HG03097 (cell line): ENCODE measurements at regions not wholly inside any gene's neighbourhood (a gene's known extent, or its start where the extent isn't known, plus 50 kb on each side); places are given as distances from the start of the nearest gene placed in this dataset.

Experiments
- ATAC-seq: cut with Tn5 transposase; IDR thresholded peaks from one replicate; pipeline ENCODE4 v1.9.1; 2021; ENCODE audit not compliant: unreplicated experiment, low FRiP score

GRCh38 chr6:11366183-11366933 lies 133.9 kb upstream of the NEDD9 start:
- ATAC-seq: no peak

- no peak for ATAC-seq
These were observed 132.5 kb upstream of the NEDD9 start for GRCh38 chr6:11364971-11365397.

- ATAC-seq: no peak
These were observed 131.6 kb upstream of the NEDD9 start for GRCh38 chr6:11363881-11364576.

- no peak for ATAC-seq
These were observed 130.1 kb upstream of the NEDD9 start for GRCh38 chr6:11362564-11362963.

GRCh38 chr6:11358904-11359830 lies 126.7 kb upstream of the NEDD9 start:
- ATAC-seq: no peak

GRCh38 chr6:11357285-11357684 lies 124.8 kb upstream of the NEDD9 start:
- no peak for ATAC-seq

GRCh38 chr6:11356404-11357155 lies 124.1 kb upstream of the NEDD9 start:
- no peak for ATAC-seq

- no peak for ATAC-seq
These were observed 121.5 kb upstream of the NEDD9 start for GRCh38 chr6:11353921-11354389.

GRCh38 chr6:11350294-11350693 lies 117.8 kb upstream of the NEDD9 start:
- ATAC-seq: no peak

- ATAC-seq: no peak
These were observed 117.4 kb upstream of the NEDD9 start for GRCh38 chr6:11349880-11350279.

- no peak for ATAC-seq
These were observed 114.0 kb upstream of the NEDD9 start for GRCh38 chr6:11346516-11346915.

- ATAC-seq: no peak
These were observed 113.1 kb upstream of the NEDD9 start for GRCh38 chr6:11345536-11345935.

- no peak for ATAC-seq
These were observed 111.7 kb upstream of the NEDD9 start for GRCh38 chr6:11343963-11344723.

GRCh38 chr6:11341867-11342266 lies 109.4 kb upstream of the NEDD9 start:
- ATAC-seq: no peak

- ATAC-seq: no peak
These were observed 108.8 kb upstream of the NEDD9 start for GRCh38 chr6:11341303-11341702.

GRCh38 chr6:11339380-11339779 lies 106.9 kb upstream of the NEDD9 start:
- no peak for ATAC-seq

GRCh38 chr6:11337306-11337705 lies 104.8 kb upstream of the NEDD9 start:
- no peak for ATAC-seq

GRCh38 chr6:11335826-11336225 lies 103.4 kb upstream of the NEDD9 start:
- ATAC-seq: no peak

GRCh38 chr6:11333132-11333849 lies 100.8 kb upstream of the NEDD9 start:
- no peak for ATAC-seq
